GM18507 (cell line): ENCODE measurements at regions not wholly inside any gene's neighbourhood (a gene's known extent, or its start where the extent isn't known, plus 50 kb on each side); places are given as distances from the start of the nearest gene placed in this dataset.

Experiments
- DNase-seq: peaks from one replicate; pipeline ENCODE4 v3.0.0; 2011; ENCODE audit warnings: low read depth; ENCODE audit not compliant: insufficient read length; ENCODE audit errors: extremely low spot score
- FAIRE-seq: peaks from 2 replicates; lab custom pipeline; 2011; peaks lifted over from hg19 to GRCh38; lab: Jason Lieb, UNC

DNA sequence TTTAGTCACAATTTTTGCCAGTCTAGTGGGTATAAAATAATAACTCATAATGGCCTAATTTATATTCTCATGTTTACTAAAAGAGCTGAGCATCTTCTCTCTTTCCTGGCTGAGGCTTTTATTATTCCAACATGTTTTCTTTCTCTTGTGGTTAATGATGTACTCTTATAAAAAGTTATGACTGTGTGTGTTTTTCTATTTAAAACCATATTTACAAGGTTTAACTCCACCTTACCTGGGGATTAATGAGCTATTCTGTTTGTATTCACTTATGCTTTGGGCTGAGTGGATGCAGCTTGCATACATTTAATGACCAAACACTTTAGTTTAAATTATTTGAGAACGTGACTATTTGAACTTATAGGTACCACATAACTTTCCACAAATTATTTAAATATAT, 1365.7 kb upstream of the SLC10A2 start:
- no peak for DNase-seq
- FAIRE-seq = no peak

DNA sequence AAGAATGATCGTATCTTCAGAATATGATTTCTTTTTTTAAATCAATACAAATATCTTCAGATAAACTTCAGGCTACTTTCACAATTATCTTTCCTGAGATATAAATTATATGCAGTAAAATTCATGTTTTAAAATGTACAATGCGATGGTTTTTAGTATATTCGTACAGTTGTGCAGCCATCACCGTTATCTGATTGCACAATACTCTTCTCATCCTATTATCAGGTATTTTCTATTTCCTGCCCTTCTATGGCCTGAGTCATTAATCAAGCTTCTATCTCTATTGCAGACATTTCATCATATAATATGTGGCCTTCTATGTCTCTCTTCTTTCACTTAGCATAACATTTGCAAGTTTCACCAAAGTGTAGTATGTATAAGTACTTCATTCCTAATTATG, 1360.2 kb upstream of the SLC10A2 start:
- FAIRE-seq (no peak), DNase-seq (no peak)

DNA sequence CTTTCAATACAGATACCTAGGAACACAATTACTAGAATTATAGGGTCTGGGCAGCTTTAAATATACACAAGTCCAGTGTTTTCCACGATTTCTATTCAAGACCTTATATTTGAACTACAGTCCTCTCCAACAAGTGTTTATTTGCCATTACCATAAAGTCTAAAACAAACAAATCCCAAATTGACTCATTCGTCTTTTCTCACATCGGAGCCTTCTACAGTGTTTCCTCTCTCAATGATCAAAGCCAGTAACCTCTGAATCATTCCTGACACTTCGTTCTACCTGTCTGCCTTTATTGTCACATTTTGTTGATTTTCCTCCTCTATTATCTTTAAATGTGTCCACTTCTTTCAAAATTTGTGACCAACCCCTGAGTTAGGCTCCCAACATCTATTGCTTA, 1356.5 kb upstream of the SLC10A2 start:
- no peak for FAIRE-seq
- no peak for DNase-seq

DNA sequence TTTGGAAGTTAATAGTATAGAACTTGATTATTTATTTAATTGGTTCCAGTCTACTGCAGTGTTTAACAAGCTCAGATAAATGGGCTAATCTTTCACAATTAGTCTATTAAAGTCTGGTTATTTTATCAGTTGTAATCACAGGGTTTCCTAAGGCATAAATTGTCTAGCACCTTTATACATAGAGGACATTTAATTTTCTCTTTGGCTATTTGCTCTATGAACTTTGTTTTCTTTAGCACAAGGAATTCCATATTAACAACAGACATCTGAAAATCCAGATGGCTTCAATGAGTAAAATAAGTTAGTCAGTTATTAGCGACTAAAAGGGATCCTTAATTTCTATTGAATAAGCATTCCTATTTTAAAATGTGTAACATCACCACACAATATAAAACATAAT, 1350.8 kb upstream of the SLC10A2 start:
- FAIRE-seq = no peak
- no peak for DNase-seq

DNA sequence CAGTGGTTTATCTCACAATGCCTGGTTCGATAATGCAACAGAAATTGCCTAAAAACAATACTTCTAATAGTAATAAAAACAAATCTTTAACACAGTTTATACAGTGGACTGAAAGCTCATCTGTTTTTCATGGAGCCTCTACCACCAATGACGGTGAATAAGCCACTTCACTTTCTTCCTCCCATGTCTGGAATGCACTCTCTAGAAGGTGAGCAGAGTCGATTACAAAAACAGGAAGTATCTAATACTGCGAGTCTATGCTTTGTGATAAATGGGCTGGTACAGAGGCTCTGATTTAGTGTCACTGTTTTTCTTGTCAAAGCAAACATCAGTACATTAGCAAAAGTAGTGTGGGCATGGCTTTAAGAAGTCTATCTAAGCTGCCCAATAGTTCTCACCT, 1348.6 kb upstream of the SLC10A2 start:
- DNase-seq = no peak

DNA sequence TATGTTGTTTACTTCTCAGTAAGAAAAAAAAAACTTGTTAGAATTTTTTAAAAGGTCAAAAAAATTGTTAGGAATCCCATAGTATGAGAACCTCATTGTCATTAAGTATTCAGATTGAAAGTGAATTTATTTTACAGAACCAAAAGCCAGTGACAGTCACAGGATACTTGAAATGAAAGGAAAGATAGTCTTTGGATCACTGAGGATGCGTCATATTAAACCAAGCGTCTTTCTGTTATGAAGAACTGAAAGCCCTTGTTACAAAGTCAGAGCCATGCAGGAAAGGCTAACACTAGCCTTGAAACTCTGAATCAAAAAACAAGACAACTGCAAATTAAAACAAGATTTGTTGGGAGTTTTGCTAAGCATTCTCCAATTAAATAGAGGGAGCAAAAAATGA, 1348.0 kb upstream of the SLC10A2 start:
- FAIRE-seq (no peak), DNase-seq (no peak)

More for the DNA sequence above, 1348.6 kb upstream of the SLC10A2 start:
- no peak for FAIRE-seq

DNA sequence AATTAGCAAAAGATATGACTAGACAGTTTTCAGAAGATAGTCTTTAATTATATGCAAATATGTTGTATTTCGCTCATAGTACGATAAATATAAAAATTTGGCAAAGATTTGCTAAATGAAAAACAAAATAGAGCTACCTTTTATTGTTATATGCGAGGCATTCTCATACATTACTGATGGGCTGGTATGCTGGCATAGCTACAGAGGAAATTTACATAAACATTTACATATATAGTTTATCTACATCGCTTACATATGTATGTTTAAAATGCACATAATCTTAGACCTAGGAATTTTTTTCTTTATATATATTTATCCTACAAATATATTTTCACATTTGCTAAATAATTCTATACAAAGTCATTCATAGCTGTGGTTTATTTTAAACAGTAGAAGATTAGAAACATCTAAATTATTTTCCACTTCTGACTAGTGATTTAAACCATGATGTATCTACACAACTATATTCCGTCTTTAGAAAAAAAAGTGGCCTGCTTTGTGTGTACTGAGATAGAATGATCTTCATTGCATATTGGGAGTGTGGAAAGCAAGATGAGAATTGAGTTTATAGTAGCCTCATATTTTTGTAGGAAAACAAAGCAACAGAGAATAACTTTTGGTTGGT, 1345.0 kb upstream of the SLC10A2 start:
- no peak for DNase-seq
- FAIRE-seq = no peak

DNA sequence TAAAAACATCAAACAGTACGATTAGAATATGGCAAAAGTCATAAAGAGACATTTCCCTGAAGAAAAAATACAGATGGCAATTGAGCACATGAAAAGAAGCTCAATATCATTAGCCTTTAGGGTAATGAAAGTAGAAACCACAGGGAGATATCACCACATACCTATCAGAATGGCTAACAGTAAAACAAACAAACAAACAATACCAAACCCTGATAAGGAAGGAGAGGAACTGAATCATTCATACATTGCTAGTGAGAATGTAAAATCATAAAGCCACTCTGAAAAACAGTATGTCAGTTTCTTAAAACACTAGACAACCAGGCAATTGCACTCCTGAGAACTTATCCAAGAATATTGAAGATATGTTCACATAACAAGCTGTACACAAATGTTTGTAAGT, 1342.5 kb upstream of the SLC10A2 start:
- DNase-seq (no peak), FAIRE-seq (no peak)

DNA sequence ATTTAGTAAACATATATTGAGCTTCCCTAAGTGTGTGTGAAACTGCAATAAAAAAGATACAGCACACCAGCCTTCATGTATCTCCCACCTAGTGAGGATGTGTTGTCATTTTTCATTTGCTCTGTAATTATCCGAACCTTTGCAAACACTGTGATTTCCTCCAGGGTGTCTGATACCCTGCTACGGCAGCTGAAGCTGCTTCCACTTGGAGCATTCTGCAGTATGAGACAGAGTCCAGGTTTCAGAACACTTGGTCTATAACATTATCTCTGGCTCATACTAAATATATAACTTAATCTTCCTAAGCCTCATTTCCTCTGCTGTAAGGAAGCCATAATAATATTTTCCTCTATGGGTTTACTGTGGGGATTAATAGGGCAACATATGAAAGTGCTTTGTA, 1338.1 kb upstream of the SLC10A2 start:
- no peak for FAIRE-seq
- no peak for DNase-seq

DNA sequence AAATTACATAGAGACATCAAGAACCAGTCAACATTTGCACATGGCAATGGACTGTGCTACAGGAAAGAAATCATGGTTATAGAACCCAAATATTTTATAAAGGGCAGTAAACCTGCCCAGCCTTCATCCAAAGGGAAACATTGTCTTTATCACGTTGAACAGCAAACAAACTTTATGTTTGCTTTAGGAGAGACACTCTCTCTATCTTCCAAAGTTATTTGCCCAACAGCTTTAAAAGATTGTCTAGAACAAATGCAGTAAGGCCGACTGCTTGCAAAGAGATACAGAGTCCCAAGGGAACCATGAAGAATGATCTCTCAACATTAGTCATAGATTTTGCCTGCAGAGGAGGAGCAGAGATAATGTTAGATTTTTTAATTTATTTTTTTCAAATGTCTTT, 1323.5 kb upstream of the SLC10A2 start:
- no peak for DNase-seq
- no peak for FAIRE-seq

DNA sequence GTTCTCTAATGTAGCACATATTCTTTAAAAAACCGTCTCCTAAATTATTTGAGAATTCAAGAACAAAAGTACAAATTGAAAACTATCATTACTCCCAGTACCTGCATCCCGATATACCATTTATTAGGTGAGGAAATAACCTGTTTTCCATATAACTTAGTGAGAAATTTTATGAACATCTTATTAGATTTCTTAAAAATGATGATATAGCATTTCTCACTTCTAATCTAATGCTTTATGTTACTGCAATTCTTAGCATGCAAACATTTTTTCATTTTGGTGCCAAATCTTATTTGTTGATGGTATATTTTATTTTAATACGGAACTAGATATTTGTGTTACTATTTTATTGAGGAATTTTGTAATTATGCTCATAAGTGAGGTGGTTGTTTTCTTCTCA, 1321.3 kb upstream of the SLC10A2 start:
- FAIRE-seq (no peak), DNase-seq (no peak)

DNA sequence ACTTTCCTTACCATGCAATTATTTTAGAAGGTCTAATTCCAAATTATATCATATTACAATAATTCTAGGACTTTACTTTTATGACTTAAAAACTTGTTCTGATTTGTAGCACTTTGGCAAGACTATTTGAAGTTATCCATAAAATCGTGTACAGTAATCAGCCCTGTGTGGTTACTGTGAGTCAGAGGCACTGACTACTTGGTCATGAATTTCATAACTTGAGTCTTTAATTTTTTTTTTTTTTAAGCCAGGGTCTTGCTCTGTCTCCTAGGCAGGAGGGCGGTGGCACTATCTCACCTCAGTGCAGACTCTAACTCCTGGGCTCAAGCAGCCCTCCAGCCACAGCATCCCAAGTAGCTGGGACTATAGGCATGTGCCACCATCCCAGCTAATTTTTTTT, 1319.2 kb upstream of the SLC10A2 start:
- FAIRE-seq = no peak
- no peak for DNase-seq

DNA sequence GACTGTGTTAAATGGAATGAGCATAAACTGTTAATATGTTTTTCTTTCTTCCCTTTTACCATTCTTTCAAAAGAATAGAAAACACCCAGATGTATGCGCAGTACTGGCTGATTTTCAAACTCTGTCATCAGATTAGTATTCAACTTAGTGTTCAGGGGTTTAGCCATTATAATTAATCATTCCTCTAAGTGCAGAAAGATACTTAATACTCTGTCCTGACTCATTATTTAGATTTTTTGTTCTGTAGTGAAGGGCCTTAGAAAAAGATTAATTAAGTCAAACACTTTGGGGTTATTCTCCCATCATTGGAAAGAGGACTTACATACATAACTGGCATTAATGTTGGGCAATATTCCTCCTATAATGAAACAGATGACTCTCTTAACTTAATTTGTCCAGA, 1316.7 kb upstream of the SLC10A2 start:
- DNase-seq (no peak), FAIRE-seq (no peak)

DNA sequence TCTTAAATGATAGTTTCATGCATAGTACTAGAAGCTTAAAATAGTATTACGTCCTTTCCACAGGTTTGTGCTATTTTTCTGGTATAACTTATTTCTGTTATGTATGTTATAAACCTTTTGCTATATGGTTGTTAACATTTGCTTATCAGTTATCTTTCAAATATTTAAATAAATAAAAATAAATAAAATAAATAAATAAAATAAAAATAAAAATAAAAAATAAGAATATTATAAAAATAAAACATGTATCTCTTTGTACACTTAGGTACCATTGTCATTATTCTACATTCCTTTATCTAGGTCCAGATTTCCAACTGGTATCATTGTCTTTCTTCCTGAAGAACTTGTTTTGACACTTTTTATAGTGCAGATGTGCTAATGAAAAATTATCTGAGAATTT, 1310.4 kb upstream of the SLC10A2 start:
- DNase-seq (no peak), FAIRE-seq (no peak)

DNA sequence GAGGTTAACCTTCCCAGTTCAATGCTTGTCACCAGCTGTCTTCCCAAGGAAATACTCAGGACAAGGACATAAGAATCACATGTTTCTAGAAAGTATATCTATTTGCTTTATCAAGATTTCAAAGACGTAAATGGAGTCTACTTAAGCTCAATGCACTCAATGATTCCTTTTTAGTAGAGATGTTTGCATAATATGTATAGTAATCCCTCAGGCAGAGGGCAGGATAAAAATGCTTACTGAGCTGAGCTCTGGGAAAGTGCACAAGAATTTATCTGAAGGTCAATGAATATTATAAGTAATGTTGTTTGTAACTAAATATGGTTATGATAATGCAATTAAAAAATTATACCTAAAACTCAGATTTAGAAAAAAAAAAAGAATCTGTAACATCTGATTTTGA, 1309.4 kb upstream of the SLC10A2 start:
- FAIRE-seq (no peak), DNase-seq (no peak)

DNA sequence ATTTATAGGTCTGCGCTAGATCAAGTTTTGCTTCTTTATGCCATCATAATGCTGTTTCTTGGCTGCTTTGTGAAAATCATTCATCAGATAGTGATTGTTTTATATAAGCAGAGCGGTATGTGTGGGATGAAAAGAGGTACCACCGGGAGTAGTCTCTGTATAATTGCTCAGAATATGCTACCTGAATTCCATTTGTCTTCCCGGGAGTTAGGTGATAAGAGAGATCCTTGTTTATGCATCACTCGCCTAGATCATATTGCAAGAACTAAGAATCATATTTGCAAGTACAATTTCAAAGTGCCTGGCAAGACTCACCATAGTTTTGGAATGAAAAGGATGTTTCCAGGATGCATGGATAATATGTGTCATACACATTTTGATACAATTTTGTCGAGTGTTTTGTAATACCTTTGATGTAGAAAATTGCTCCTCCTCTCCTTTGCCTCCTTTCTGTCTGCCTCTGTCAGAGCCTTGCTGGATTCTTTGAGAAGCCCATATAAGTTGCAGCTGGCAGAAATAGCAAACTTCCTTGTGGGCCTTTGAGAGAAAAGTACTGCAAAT, 1306.0 kb upstream of the SLC10A2 start:
- no peak for FAIRE-seq
- no peak for DNase-seq

DNA sequence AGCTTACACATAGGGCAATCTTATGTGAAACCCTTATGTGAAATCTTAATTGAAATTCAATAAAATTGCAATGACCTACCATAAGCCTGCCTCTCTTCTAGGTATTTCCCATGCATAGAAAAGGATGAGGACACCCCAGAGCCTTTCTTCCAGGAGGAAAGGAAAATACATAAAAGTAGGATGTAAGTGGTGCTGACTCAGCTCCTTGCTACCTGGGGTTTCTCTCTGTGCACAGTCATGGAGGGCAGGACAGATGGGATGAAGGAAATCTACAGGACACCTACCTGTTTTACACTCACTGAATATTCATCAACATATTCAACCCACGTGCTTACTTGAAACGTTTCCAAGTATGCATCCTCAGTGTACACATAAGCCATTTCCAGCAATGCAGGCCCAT, 1299.2 kb upstream of the SLC10A2 start:
- FAIRE-seq (no peak), DNase-seq (no peak)

DNA sequence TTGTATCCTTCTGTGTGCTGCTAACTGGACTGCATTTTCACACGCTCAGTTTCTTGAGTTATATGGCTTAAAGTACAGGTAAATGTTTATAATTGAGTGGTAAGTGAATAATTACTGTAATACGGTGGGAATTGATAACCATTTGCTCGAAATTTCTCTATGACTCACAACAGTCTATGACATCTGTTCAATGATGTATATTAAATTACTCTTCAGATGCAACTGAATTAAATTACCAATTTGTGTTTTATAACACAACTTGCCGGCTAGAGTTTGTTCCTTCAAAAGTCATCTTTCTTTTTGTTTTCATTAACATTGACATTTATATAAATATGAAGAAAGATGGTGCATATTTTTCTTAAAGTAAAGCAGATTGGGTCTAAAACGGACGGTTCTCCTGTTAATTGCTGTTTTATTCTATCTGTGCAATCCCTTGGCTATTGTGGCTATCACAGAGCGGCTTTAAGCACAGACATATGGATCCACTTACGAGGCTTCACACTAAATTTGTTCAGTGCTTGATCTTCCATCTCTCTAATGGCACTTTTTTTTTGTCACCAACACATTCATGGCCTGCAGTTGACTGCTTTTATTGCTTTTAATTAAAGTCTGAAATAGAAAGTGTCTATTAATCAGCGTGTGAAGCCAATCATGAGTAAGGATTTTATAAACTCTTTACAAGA, 1291.6 kb upstream of the SLC10A2 start:
- DNase-seq (no peak), FAIRE-seq (no peak)

DNA sequence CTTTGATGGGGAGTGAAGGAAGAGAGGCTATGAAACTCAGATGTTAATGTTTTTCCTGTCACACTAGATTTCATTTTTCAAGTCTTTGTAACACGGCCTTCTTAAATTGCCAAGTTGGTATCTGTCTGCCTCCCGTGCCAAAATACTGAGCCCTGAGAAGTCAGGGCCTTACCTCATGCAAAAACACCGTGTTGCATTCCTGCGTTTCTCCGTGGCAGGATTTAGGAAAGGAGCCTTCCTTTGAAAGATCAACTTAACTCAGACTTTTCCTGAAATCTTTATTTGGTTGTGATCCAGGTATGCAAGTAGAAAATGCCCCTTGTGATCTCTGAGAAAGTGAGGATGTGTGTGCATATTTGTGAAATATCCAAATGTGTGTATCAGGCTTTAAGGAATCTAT, 1291.0 kb upstream of the SLC10A2 start:
- DNase-seq (no peak), FAIRE-seq (no peak)

DNA sequence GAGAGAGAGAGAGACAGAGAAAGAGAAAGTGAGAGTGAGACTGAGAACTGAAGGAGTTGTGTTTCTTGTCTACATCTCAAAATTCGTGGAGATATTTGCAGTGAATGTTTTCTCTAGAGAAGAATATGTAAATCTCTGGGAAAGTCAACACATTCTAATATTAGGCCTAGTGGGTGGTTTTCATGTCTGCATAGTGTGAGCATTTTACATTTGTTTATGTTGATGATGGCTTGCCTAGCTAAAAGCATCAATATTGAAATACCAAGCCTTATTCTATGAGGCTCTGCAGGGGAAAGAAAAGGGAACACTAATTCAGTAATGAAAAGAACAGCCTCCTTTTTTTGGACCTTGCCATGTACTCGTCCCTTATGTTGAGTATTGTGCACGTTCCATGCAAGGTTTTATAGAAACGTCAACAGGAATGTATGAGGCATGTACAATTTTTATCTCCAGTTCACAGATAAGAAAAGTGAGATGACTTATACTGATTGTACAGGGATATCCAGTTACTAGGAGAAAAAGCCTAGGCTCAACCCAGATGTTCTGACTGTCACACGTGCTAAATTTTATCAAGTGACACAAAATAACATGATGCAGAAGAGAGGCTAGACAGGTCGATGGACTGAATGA, 1288.9 kb upstream of the SLC10A2 start:
- no peak for FAIRE-seq
- DNase-seq = no peak

DNA sequence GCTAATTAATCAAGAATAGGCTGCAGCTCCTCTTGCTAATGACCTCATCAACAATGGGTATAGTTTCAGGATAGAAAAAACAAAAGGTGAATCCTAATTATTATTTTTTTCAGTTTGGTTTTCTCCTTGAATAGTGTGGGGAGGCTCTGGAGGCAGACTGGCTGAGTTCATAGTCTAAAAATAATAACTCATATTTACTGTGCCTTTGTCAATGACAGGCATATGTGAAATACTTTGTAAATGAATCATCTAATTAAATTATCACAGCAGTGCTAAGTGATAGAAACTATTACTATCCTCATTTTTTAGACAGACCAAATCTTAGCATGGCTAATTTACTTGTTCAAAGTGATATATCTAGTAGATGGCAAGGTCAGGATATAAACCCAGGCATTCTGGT, 1261.0 kb upstream of the SLC10A2 start:
- DNase-seq = no peak
- no peak for FAIRE-seq
